ENCODE measurements at regions not wholly inside any gene's neighbourhood (a gene's known extent, or its start where the extent isn't known, plus 50 kb on each side); places are given as distances from the start of the nearest gene placed in this dataset.

GRCh38 chr11:91265946-91266345 is 958.7 kb upstream of the FAT3 start:
- TF ChIP-seq CTCF (IDR thresholded peaks at IDR 0.05; ENCODE audit: borderline replicate concordance, insufficient read depth, low read depth, low read length) = no peak
- no peak overlapping the region for H3K4me3 ChIP-seq (ENCODE audit: low read depth, low read length)

DNA sequence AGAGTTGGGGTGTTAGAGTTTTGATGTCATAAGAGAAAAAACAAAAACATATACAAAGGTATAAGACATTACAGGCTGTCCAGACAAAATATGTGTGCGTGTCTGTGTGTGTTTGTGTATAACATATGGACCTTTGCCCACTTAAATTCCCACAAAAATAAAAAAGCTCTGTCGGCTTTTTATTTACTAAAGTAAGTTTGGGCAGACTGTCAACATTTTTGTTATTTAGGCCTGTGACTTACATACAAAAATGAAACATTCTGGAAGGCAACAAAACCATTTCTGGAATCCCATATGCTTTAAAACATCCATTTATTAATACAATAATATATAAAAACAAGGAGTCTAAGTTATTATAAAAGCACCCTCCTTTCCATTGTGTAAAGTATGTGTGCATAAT is 960.1 kb upstream of the FAT3 start:
- TF ChIP-seq CTCF (IDR thresholded peaks at IDR 0.05; ENCODE audit: borderline replicate concordance, insufficient read depth, low read depth, low read length) = no peak
- no peak overlapping the region for H3K4me3 ChIP-seq (ENCODE audit: low read depth, low read length)

DNA sequence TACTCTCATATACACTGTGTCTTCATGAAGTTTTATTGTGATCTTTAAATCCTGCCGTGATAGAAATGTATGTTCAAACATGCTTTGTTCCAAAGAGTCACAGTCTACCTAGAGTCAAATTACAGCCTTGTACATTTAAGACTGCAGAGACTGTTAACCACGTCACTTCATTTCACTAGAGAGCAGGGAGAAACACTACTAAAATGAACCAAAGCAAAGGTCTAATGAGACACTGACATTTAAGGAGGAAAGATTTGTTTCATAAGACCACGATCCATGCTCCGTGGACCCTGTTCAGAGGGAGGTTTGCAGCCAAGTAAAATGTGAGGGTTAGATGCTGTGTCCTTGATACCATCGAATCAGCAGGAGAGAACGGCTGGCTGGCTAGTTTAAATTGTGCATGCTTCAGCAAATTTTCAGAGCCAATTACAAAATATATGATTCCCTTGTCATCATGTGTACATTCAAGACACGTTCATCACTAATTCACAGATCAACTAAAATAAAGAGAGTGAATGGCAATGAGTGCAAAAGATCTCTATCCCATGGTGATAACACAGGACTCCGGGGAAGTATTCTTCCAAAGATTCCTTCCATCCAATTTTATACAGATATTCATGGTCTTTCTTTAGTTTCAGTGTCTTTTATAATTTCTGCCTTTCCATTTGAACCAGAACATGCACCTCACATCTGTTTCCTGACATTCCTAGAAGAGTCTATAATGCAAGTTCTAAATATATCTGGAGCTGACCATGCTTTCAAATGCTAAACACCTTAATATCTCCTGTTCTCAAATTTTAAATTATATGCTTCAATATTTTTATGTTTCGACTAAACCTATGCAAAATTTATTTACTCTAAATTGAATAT is 960.9 kb upstream of the FAT3 start:
- TF ChIP-seq CTCF (IDR thresholded peaks at IDR 0.05; ENCODE audit: borderline replicate concordance, insufficient read depth, low read depth, low read length) = no peak

GRCh38 chr11:91261513-91261912 is 963.1 kb upstream of the FAT3 start:
- TF ChIP-seq CTCF (IDR thresholded peaks at IDR 0.05; ENCODE audit: borderline replicate concordance, insufficient read depth, low read depth, low read length) = peak; percentile 21; the same call in 1 of the 2 replicates
- H3K4me3 ChIP-seq (ENCODE audit: low read depth, low read length) = no peak overlapping the region

More for the DNA sequence above, 960.9 kb upstream of the FAT3 start:
- H3K4me3 ChIP-seq (ENCODE audit: low read depth, low read length) = no peak overlapping the region

DNA sequence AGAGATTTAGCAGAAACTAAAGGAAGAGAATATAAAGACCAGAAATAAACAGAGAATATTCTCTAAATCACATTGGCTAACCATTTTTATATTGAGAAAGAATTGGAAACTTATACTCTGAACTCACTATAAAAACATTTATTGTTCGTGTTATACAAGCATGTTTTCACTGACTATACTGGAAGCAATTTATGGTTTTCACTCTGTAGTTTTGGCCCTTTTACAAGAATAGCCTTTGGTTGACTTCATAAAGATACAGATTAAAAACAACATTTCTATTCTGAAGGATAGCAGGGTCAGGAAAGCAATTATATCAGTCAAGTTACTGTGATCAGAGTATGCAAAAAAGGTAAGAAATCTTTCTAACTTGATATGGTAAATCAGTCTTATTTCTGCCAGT is 965.7 kb upstream of the FAT3 start:
- H3K4me3 ChIP-seq (ENCODE audit: low read depth, low read length) = no peak overlapping the region
- no peak for TF ChIP-seq CTCF (IDR thresholded peaks at IDR 0.05; ENCODE audit: borderline replicate concordance, insufficient read depth, low read depth, low read length)

GRCh38 chr11:91257667-91258066 is 967.0 kb upstream of the FAT3 start:
- TF ChIP-seq CTCF (IDR thresholded peaks at IDR 0.05; ENCODE audit: borderline replicate concordance, insufficient read depth, low read depth, low read length) = no peak
- H3K4me3 ChIP-seq (ENCODE audit: low read depth, low read length) = no peak overlapping the region

GRCh38 chr11:91248199-91248807 is 976.3 kb upstream of the FAT3 start:
- H3K4me3 ChIP-seq (ENCODE audit: low read depth, low read length) = no peak overlapping the region
- TF ChIP-seq CTCF (IDR thresholded peaks at IDR 0.05; ENCODE audit: borderline replicate concordance, insufficient read depth, low read depth, low read length) = peak; percentile 47; the same call in 1 of the 2 replicates
